Stimulated activated CD4-positive, alpha-beta T cell treated with anti-CD3 and anti-CD28 coated beads, Interleukin-15, amount 100 ng/mL, for 1 hour (primary cell): ENCODE measurements at regions not wholly inside any gene's neighbourhood (a gene's known extent, or its start where the extent isn't known, plus 50 kb on each side); places are given as distances from the start of the nearest gene placed in this dataset.

Experiments used
- DNase-seq, 2 donors: peaks; one replicate each; pipeline ENCODE4 v3.0.0-alpha.2; 2020; ENCODE audit warnings: low read depth in 1 of 2, low spot score in 1 of 2

- DNase-seq: no peak
These were observed 52.7 kb upstream of the ZNF469 start for GRCh38 chr16:88329726-88330700.

DNA sequence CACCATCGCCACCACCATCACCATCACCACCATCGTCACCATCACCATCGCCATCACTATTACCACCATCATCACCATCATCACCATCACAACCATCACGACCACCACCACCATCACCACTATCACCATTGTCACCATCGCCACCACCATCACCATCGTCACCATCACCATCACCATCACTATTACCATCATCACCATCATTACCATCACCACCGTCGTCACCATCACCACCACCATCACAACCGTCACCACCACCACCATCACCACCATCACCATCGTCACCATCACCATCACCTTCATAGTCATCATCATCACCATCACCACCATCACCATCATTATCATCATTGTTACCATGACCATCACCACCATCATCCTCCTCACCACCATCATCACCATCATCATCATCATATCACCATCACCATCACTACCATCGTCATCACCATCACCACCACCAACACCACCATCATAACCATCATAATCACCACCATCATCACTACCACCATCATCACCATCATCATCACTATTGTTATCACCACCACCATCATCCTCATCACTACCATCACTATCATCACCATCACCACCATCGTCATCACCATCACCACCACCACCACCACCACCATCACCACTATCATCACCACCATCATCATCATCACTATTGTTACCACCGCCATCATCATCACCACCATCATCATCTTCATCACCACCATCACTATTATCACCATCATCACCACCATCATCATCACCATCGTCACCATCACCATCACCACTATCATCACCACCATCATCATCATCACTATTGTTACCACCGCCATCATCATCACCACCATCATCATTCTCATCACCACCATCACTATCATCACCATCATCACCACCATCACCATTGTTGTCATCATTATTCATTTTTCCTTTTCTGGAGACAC lies 51.5 kb upstream of the ZNF469 start:
- DNase-seq: no peak

DNA sequence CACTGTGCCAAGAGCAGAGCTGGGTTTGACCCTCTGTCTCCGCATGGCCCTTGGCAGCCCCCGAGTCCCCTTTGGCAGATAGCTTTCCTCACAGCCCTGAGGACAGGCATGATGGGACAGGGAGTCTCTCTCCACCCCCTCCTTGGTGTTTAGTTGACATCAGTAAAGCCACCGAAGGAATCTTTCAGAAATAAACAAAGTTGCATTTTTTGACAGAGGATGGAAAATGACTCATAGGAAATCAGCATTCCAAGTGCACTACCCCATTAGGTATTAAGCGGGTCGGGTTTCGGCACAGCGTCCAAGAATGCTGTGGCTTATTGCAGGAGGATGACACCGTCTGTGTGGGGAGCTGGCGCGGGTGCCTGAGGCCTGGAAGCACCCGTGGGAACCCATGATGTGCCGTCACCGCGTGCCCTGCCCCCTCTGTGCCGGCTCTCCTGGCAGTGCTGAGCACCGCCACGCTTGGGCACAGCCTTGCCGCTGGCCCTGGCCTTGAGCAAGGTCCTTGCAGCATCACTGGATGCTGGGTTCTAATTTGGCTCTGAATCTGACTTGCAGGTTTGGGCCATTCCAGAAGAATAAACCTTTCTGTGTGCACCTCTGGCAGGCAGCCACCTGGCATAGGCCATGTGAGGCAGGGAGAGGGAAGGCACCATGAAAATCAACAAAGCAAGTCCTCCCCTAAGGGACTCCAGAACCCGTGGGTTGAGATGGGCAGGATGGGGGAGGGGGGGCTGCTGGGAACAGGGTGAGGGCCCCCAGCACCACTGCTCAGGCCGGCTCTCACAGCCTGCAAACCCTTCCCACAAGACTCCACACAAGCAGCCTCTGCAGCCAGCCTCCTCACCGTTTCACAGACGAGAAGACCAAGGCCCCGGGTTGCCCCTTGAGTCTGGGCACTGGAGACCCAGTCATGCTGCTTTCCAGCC lies 50.5 kb upstream of the ZNF469 start:
- DNase-seq: no peak

GRCh38 chr16:88332921-88333825 lies 49.6 kb upstream of the ZNF469 start:
- peak in 1 of 2 donors; percentile 5 for DNase-seq
